Activated CD4-positive, CD25-positive, alpha-beta regulatory T cell treated with anti-CD3 and anti-CD28 coated beads, Interleukin-2, amount 50 U/mL, for 72 hours (primary cell): ENCODE measurements at regions not wholly inside any gene's neighbourhood (a gene's known extent, or its start where the extent isn't known, plus 50 kb on each side); places are given as distances from the start of the nearest gene placed in this dataset.

Source experiments
- DNase-seq: peaks from one replicate; pipeline ENCODE4 v3.0.0; 2021

DNA sequence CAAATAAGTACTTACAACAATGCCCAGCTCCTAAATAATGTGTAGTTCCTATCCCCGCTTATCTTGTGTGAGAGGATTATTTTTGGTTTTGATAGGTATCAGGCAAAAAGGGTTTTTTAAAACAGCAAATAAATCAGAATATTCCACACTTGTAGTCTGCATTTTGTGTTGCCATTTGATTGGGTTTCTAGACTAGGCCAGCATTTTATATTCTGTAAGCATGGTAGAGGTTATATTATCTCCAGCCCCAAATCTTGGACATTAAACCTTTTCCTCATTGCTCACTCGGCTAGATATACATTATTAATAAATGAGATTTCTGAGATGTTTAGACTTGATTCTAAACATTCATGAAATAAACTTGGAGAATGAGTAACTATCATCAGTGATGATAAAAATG, 165.7 kb upstream of the C1orf21 start:
- DNase-seq: no peak

GRCh38 chr1:184222652-184223052, 164.2 kb upstream of the C1orf21 start:
- DNase-seq: peak; percentile 43

GRCh38 chr1:184223216-184223615, 163.6 kb upstream of the C1orf21 start:
- no peak for DNase-seq

- no peak for DNase-seq
Measured at GRCh38 chr1:184225283-184226099, 161.3 kb upstream of the C1orf21 start.

GRCh38 chr1:184226100-184226487, 160.7 kb upstream of the C1orf21 start:
- no peak for DNase-seq

GRCh38 chr1:184228558-184228957, 158.3 kb upstream of the C1orf21 start:
- DNase-seq: no peak

DNA sequence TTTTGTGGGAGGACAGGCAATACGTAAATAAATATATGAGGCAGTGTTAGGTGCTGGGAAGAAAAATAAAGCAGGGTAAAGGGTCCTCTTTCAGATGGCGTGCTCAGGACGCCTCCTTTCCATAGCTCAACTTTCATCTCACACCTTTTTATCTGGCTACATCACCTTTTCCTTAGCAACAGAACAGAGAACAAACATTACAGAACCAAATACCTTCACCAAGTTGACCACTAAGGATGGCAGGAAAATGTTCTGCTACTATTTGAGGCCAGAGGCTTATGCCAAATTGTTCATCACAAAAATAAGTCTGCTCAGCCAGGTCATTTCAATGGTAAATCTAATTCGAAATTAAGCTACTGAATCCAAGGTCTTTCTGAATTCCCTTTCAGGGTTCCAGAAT, 149.2 kb upstream of the C1orf21 start:
- no peak for DNase-seq

DNA sequence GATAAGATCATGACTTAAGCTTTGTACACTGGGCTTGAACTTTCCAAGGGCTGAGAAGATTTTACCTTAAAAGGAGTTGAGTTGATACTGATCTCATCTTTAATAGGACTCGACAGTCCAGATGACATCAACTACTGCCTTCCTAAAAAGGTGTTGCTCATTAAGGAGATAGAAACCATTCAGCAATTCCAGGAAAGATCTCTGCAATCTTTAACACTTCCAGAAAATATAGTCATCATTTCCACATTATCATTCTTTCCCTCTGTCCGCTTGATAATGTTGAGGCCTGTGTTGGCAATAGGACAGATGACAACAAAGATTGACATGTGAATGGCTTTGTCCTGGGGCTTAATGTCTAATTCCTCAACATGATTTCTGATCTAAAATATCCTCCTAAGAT, 145.4 kb upstream of the C1orf21 start:
- DNase-seq: no peak

DNA sequence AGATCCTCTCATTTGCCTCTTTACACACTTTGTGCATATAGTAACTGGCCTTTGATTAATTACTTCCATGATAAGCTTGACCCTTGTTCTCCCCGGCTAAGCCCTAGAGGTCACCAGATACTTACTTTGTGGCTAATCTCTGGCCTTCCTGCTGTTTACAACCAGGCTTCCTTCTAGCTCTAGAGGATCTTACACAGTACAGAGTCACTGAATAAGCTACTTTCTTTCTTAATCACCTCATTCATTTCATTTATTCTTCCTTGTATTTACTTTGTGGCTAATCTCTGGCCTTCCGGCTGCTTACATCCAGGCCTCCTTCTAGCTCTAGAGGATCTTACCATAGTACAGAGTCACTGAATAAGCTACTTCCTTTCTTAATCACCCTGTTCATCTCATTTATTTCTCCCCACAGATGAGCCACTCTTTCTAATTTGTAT, 144.3 kb upstream of the C1orf21 start:
- no peak for DNase-seq

DNA sequence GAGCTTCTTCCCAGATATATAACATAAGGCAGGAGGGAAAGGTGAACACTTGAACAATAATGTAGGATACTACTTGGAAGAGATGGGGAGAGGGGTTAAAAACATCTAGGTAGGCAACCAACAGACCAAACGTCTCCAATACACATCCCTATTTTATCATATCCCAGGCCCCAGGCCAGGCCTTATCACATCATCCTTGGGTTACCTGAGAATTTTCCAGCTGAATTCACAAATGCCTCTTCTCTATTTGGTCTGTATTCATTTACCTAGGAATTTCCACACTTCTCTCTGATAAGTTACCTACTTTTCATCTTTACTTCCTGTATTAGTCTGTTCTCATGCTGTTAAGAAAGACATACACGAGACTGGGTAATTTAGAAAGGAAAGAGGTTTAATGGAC, 141.9 kb upstream of the C1orf21 start:
- DNase-seq: no peak

DNA sequence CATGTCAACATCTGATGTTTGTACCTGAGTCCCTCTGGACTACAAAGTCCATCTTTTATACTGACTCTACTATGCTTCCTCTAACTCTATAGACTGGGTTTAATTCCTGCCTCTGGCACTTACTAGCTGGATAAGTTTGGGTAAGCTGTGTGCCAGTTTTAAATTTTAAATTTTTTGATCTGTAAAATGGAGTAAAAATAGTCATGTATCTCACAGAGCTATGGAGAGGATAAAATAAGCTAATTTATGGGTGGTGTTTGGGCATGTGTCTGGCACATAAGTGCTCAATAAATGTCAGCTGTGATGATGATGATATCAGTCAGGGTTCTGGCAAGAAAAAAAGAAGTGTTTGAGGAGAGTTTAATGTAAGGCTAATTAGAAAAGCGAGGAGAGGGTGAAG, 139.2 kb upstream of the C1orf21 start:
- no peak for DNase-seq

DNA sequence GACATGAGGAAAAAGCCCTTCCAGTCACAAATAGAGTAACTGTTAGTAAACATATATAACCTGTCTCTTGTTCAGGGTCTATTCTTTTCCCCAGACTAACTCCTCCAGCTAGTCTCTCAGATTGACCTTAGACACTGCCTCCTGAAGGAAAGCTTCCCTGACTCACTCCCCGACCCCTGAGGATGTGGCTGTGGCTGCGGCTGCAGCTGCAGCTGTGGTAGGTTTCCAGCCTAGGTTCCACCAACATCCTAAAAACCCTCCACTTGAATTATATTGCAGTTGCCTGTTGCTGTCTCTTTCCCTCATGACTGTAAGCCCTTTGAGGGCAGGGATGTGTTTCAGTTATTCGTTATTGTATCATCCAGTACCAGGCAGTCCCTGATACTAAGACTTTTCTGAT, 132.9 kb upstream of the C1orf21 start:
- no peak for DNase-seq

- no peak for DNase-seq
Measured at GRCh38 chr1:184254849-184255248, 132.0 kb upstream of the C1orf21 start.

- DNase-seq: no peak
Measured at GRCh38 chr1:184255560-184255959, 131.3 kb upstream of the C1orf21 start.

DNA sequence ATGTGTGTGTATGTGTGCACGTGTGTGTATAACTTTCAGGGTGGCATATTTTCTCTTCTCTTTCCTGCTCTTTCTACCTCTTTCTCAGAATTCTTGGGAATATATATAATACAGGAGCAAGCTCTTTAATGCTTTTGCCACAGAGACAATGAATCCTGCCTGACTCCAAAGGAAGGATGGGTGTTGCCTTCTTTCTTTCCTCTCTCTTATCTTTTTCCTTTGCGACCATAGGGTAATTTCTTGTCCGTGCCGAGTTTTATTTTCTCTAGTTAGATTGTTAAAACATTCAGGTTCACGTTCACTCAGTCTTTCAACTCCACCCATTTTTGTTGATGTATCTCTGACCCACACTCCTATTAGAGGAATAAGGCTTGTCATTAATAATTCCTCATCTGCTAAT, 129.0 kb upstream of the C1orf21 start:
- DNase-seq: no peak

DNA sequence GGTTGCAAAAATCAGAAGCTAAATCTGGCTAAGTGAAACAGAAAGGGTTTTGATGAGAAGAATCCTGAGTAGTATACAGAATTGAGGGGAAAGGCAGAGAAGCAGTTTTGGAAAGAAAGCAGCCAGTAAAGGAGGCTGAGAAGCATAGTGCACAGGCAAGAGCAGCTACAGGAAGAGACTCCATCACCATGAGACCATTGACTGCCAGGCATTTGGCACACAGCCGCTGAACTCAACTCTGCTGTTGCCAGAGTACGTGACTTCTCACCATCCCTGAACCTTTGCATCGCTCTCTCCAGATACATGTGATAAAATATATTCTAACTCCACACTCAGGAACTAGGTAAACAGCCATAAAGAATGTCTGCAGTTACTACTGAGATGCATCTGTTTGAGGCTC, 128.3 kb upstream of the C1orf21 start:
- DNase-seq: no peak

DNA sequence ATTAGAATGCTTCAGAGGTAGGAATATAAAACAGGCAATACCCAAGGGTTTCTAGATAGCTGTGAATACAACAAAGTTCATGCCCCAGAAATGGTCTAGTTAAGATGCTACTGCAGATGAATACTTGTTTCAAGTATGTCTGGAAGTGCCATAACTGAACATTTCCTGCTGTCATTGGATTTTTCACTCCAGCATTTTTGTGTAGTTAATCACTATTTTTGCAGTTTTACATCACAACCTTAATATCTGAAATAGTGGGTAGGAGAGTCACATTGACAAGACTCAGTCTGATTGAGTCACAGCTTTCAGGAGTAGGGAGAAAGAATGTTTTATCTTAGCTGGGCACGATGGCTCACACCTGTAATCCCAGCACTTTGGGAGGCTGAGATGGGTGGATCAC, 126.4 kb upstream of the C1orf21 start:
- DNase-seq: no peak

DNA sequence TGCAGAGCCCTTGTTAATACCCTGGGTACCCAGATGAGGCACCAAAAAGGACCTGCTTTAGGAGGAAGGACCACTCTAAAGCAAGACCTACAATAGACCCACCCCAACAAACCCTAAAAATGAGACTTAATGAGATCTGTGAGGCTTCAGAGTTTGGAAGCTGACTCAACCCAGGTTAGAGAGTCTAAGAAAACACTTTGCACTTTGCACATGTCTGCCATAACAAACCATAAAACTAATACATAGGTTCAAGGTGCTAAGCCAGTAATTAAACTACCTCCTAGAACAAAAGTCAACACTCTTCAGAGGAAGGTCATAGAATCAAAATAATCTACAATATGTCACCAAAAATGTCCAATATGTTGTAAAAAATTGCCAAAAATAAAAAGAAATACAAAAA, 124.7 kb upstream of the C1orf21 start:
- DNase-seq: no peak

DNA sequence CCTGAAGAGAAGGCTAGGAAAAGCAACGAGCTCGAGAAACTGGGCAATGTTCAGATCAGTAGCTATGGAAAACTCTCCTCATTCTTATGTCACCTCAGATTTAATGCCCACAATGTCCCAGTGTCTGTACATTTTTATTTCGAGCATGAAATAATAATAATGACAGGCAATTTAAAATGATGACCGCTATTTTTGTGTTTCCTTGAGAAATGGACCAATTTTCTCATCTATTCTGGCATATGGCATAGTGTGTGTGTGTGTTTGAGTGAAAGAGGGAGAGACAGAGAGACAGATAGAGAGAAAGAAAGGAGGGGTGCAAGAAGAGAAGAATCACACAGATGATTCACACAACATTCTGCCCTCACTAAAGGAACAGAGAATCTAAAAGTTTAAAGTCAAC, 119.1 kb upstream of the C1orf21 start:
- no peak for DNase-seq

- no peak for DNase-seq
Measured at GRCh38 chr1:184270556-184270955, 116.3 kb upstream of the C1orf21 start.

DNA sequence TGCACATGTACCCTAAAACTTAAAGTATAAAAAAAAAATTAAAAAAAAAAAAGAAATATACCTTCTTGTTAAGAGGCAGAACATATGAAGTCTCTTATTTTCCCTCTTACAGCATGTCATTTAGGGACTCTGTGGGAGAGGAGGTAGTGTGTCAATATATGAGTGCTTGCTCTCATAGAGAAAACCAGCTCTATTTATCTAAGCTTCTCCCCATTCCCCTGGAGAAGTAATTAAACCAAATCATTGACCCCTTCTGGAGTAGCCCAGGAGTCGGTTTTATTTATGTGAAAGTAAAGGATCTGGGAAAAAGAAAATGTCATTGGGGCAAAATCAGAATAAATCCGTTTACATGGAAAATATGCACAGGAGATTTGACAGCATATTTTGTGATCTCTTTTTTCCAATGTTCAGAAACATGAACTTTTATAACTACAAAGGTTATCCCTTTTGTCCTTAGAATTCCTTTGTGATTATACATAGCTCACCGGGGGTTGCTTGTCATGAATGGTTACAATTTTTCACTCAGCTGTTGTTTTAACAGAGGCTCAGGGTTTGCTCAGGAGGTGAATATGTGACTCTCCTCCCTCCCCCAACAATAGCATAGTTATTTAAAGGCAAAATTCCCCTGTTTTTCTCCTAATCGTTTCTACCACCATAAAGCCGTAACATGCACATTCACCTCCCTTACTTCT, 114.5 kb upstream of the C1orf21 start:
- no peak for DNase-seq

GRCh38 chr1:184276416-184276815, 110.4 kb upstream of the C1orf21 start:
- no peak for DNase-seq

- no peak for DNase-seq
Measured at GRCh38 chr1:184279911-184280458, 106.8 kb upstream of the C1orf21 start.

DNA sequence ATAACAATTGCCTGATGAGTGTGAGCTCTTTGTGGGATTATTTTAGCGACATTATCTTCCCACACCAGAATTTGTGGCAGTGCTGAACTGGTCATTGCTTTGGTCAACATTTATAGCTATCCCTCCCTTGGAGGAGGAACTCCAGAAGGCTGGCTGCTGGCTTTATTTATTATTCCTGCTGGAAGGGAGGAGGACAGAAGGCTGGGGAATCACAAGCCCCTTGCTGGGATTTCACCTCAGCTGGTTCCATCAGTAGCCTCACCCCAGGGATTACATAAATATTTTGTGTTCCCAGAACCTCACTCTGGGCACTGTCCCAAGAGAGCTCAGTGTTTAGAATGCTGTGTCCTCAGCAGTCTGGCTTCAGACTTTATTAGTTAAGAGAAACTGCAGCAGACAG, 102.8 kb upstream of the C1orf21 start:
- DNase-seq: no peak
